Bronchial epithelial cell (primary cell): ENCODE measurements at regions not wholly inside any gene's neighbourhood (a gene's known extent, or its start where the extent isn't known, plus 50 kb on each side); places are given as distances from the start of the nearest gene placed in this dataset.
"Not testable (repeated sequence)": the region's sequence is repeated elsewhere in the genome, so short reads cannot be mapped to it uniquely, and the experiment has no call there.

ENCODE experiments used
- DNase-seq: peaks from one replicate; pipeline ENCODE4 v3.0.0-alpha.2; 2010; ENCODE audit warnings: low read depth
- FAIRE-seq: peaks from 2 replicates; lab custom pipeline; 2011; peaks lifted over from hg19 to GRCh38; lab: Jason Lieb, UNC
- H3K27me3 ChIP-seq: 2 replicates; pipeline ENCODE4 v1.5.1; 2011; ENCODE audit warnings: low read length; ENCODE audit not compliant: control insufficient read depth, insufficient read depth
- H3K36me3 ChIP-seq: 2 replicates; pipeline ENCODE4 v1.5.1; 2011; ENCODE audit warnings: low read length; ENCODE audit not compliant: control insufficient read depth, insufficient read depth
- H3K4me3 ChIP-seq: 2 replicates; pipeline ENCODE4 v1.5.1; 2011; ENCODE audit warnings: mild to moderate bottlenecking, low read depth, low read length, control low read depth
- CTCF ChIP-seq: IDR thresholded peaks from 2 replicates; pipeline ENCODE4 v1.5.1; 2011; ENCODE audit warnings: mild to moderate bottlenecking, moderate library complexity, low read length, control low read depth, inconsistent platforms; ENCODE audit not compliant: insufficient read depth, severe bottlenecking

GRCh38 chr2:39584283-39584965 is 81.3 kb upstream of the TMEM178A start:
- FAIRE-seq: no peak
- no peak for TF ChIP-seq CTCF
- H3K4me3 ChIP-seq: no peak overlapping the region
- no peaks in the 10 kb centered on the region for H3K27me3 ChIP-seq
- no peaks in the 10 kb centered on the region for H3K36me3 ChIP-seq
- DNase-seq: peak; percentile 68

GRCh38 chr2:39585531-39585930 is 80.2 kb upstream of the TMEM178A start:
- H3K36me3 ChIP-seq, DNase-seq, H3K4me3 ChIP-seq, FAIRE-seq, H3K27me3 ChIP-seq: not testable (repeated sequence)

GRCh38 chr2:39587168-39587567 is 78.5 kb upstream of the TMEM178A start:
- no peak for TF ChIP-seq CTCF
- DNase-seq (no peak), FAIRE-seq (no peak)
- H3K36me3 ChIP-seq: no peaks in the 10 kb centered on the region
- H3K27me3 ChIP-seq: no peaks in the 10 kb centered on the region
- H3K4me3 ChIP-seq: no peak overlapping the region

- no peak for TF ChIP-seq CTCF
- Histone ChIP-seq H3K36me3 (no peaks in the 10 kb centered on the region), H3K27me3 (no peaks in the 10 kb centered on the region), H3K4me3 (no peak overlapping the region)
- no peak for DNase-seq
- FAIRE-seq: no peak
Measured at GRCh38 chr2:39587641-39588040, 78.1 kb upstream of the TMEM178A start.

- no peak for FAIRE-seq
- no peaks in the 10 kb centered on the region for H3K27me3 ChIP-seq
- peak; percentile 71 for TF ChIP-seq CTCF
- DNase-seq: peak; percentile 62
- no peak overlapping the region for H3K4me3 ChIP-seq
- H3K36me3 ChIP-seq: no peaks in the 10 kb centered on the region
Measured at GRCh38 chr2:39593439-39594393, 72.0 kb upstream of the TMEM178A start.

GRCh38 chr2:39595116-39595515 is 70.6 kb upstream of the TMEM178A start:
- no peak for TF ChIP-seq CTCF
- no peaks in the 10 kb centered on the region for H3K36me3 ChIP-seq
- no peaks in the 10 kb centered on the region for H3K27me3 ChIP-seq
- FAIRE-seq: no peak
- no peak overlapping the region for H3K4me3 ChIP-seq
- DNase-seq: no peak
